GM21381 (cell line): ENCODE measurements at regions not wholly inside any gene's neighbourhood (a gene's known extent, or its start where the extent isn't known, plus 50 kb on each side); places are given as distances from the start of the nearest gene placed in this dataset.

Source experiments
- ATAC-seq: cut with Tn5 transposase; IDR thresholded peaks from one replicate; pipeline ENCODE4 v1.9.1; 2021; ENCODE audit warnings: mild to moderate bottlenecking, moderate library complexity; ENCODE audit not compliant: unreplicated experiment

DNA sequence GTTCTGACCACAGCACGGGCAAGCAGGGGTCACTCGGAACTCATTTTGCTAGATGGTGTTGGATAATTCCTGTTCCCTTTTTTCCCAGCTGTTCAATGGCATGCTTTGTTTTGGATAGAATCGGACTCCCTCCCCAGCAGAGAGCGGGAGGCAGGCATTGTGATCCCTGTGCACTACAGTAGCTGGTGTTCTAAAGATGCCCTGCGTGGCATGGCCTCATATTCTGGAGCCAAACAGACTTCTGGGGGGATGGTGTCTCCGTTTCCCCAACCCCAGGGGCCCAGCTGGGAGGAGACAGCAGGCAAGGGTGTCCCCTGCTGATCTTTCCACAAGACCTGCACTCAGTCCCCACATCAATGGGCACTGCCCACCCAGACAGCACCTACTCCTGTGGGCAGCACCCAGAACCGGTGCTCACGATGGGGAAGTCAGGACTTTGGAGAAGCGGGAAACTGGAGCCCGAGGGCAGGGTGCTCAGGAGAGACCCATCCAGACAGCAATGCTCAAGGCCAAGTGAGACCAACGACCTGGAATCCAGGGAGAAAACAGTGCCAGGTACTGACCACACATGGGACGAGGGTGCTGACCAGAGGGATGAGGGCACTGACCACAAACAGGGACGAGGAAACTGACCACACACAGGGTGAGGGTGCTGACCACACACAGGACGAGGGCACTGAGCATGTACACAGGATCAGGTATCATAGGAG, 934.9 kb downstream of the BRD1 start:
- no peak for ATAC-seq

DNA sequence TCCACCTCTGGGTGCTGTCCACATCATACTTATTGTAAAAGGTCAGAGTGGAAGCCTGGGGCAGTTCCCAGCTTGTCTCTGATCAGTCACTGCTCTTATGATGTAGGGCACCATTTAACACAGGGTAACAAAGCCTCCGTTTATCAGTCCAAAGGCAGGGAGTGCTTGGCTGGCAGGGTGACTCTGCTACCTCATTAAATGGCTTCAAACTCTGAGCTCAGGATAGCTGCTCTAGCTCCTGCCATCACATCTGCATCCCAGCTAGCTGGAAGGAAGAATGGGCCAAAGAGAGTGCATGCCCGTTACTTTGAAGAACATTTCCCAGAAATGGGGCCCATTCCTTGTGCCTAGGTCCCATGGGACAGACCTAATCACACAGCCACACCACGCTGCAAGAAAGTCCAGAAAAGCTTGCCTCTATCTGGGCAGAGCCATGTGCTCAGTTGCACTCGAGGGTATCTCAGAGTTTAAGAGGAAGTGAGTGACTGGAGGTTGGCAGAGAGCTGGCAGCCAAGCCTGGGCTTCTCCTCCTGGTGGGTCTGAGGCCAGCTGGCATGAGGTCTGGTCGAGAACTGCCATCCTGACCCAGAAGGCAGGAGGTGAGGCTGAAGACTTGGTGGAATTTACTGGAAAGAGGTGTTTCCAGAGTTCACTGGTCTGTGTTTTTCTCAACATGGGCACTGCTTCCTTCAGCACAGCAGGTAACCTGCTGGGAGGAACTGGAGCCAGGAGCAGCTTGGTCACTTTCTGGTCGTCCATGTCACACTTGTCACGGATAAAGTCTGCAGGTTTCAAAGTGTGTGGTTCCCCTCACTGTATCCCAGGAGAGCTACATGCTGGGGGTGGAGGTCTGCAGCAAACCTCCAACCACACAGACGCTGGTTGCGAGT, 935.7 kb downstream of the BRD1 start:
- ATAC-seq, result no peak

DNA sequence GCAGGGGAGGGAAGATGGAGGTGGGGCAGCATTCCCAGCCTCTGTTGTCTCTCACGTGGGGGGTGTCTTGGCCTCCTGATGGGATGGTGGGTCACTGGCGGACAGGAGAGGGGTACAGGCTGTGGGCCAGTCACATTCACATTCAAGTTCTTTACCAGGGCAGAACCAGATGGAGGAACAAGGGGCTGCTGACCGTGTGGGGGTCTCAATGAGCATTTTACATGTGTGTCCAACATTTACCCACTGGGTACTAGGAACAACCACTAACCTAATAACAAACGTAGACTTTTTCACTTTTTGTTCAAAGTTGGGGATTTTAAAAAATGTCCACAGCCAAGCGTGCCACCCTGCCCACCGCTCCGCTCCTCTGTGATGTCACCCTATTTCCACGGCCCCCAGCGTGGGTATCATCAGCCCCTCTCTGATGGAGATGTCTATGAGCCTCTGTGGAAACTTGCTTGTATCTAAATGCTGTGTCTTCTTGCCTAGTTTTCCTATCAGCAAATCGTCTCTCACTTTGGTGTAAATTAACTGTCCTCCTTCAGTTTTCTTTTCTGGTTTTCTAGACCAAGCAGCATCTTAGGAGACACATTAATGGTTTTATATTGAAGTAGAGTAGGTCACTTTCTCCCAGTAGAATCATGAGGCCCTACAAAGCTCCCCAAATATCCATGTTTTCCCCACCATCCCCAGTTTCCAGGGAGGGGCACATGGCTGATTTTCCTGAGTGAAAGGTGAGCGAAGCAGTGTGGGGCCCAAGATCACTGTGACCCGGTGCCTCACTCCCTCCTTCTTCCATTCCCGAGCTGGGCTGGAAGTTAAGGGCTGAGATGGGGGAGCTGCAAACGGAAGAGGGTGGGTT, 936.7 kb downstream of the BRD1 start:
- no peak for ATAC-seq

GRCh38 chr22:48889887-48890692, 937.6 kb downstream of the BRD1 start:
- ATAC-seq, result no peak

- ATAC-seq, result no peak
Measured at GRCh38 chr22:48889209-48889830, 938.4 kb downstream of the BRD1 start.

DNA sequence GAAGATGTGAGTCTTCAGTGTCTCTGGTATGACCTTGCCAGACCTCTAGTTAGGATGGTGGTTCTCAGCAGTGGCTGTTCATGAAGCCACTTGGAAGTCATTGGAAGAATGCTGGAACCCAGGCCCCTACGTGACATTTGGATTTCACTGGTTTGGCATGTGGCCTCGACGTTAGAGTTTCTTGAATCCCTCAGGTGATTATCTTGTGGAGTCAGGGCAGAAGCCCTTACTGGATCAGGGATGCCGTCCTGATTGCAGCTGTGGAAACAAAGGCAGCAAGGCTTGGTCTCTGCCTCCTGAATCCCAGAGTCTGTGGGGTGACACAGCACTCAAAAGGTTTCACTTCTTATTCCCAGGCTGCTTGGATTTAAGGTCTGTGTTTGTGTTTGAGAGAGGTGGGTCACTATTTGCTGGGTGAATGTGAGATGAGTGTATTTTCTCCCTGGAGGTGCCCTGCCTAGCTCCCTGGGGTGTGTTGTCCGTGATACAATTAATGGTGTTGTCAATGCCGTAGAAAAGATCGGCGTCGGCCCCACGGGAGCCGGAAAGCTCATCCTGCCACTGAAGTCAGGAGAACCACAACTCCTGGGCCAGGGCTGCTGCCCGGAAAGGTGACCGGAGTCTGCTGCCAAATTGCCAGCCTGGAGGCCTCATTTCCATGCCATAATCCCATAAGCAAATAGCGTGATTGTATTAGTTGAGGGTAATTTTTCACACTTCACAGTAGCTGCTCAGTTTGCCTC, 939.0 kb downstream of the BRD1 start:
- no peak for ATAC-seq

GRCh38 chr22:48887394-48888332, 940.0 kb downstream of the BRD1 start:
- ATAC-seq, result no peak

GRCh38 chr22:48886604-48887393, 940.9 kb downstream of the BRD1 start:
- no peak for ATAC-seq

DNA sequence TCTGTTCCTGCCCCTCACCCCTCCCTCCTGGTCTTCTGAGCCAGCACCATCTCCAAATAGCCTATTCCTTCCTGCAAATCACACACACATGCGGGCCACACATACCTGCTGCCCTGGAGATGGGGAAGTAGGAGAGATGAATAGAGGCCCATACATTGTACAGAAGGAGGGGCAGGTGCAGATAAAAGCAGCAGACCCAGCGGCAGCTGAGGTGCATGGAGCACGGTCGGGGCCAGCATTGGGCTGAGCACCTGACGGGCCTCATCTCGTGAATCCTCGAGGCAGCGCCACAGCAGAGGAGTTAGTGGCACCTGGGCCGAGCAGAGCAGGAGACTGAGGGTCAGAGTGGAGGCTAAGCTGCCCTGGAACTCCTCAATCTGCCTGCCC, 941.8 kb downstream of the BRD1 start:
- ATAC-seq, result no peak

DNA sequence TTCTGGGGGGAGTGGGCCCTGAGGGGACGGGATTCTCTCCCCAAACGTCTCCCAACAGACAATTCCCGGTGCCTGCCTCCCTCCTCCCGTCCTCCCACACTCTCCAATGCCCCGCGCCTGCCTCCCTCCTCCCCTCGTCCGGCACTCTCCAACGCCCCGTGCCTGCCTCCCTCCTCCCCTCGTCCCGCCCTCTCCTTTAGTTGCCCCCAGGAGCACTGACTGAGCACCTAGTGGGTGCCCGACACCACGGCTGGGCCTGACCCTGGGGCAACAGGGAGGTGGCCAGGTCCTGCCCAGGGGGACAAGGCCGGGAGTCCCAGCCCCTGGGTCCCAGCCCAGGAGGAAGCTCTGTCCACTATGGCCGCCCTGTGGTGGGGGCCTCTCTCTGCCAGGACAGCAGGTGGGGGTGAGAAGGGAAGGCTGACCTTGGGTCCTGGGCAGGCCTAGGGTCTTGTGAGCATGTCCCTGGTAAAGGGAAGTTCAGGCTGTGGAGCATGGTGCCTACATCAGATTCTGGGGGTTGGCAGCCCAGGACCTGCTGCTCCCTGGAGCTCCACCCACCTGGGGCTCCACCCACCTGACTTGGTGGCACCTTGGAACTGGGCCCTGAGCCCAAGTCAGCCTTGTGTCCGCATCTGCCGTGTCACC, 942.3 kb downstream of the BRD1 start:
- ATAC-seq, result no peak

- ATAC-seq, result no peak
Measured at GRCh38 chr22:48884786-48885185, 942.9 kb downstream of the BRD1 start.

- no peak for ATAC-seq
Measured at GRCh38 chr22:48884324-48884723, 943.3 kb downstream of the BRD1 start.

DNA sequence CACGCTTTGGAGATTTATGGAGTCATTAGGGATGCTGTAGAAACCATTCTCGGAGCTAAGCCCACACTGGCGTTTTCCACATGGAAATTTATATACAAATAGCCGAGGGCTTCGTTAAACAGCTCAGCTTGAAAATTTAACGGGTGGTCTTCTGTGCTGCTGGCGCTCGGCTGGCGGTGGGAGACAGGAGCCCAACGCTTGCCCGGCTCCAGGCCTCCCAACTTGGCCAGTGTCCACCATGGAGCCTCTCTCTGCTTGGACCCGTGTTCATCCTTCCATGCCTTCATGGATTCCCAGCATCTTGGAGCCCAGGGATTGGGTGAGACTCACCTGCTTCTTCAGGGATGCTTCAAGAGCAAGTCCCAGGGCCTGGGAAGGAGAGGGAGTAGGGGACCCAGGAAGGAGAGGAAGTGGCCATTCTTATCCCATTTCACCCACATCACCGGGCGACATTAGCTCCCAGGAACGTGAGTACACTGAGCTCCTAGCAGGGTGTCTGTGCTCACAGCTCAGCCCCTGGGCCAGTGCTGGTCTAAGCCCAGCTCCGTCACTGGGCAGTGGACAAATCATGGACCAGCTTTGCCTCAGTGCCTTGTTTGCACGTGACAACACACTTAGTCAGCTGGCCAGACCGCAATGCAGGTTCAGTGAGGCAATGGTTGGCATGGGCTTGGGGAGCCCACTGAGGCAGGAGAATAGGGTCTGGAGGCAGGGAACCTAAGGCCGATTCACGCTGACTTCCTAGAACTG, 944.3 kb downstream of the BRD1 start:
- ATAC-seq, result no peak

- ATAC-seq, result no peak
Measured at GRCh38 chr22:48882636-48883200, 945.0 kb downstream of the BRD1 start.

DNA sequence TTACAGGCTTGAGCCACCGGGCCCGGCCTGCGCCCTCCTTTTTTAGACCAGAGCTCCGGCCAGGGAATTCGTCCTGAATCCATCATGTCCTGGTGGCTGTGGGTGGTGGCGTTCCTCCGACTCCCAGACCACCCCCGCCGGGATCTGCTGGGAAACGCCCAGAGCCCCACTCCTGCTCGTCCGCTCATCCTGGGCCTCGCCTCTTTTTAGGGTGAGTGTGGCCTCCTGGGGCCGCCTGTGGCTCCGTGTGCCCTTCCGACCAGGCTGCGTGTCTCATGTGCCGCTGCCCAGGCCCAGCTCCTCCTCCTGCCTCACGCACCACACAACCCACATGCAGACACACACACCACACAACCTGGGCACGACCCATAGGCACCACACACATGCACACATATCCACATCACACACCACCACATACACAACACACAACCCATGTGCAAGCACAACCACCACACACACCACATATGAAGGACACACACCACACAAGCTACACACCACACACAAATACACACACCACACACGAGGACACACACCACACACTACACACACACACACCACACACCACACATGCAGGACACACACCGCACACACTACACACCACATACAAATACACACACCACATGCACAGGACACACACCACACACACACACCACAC, 946.2 kb downstream of the BRD1 start:
- no peak for ATAC-seq
